OCI-LY1 (cell line): ENCODE measurements at regions not wholly inside any gene's neighbourhood (a gene's known extent, or its start where the extent isn't known, plus 50 kb on each side); places are given as distances from the start of the nearest gene placed in this dataset.

Source experiments
- CTCF ChIP-seq: fragments of 200-600 bp; sonication (generic), shearing (Covaris generic); IDR thresholded peaks from 2 replicates; pipeline ENCODE4 v1.5.1; 2017; ENCODE audit warnings: mild to moderate bottlenecking, antibody characterized with exemption, low read length, moderate library complexity, mixed read lengths
- EZH2 ChIP-seq: fragments of 200-600 bp; sonication (generic), shearing (Covaris generic); IDR thresholded peaks from 2 replicates; pipeline ENCODE4 v1.8.0; 2017; ENCODE audit warnings: borderline replicate concordance, mixed run types, mild to moderate bottlenecking, antibody characterized with exemption, low read length, moderate library complexity, mixed read lengths

GRCh38 chr4:138317175-138317748, 75.1 kb upstream of the SLC7A11 start:
- TF ChIP-seq CTCF (no peak), EZH2 (no peak)
